ENCODE measurements at regions not wholly inside any gene's neighbourhood (a gene's known extent, or its start where the extent isn't known, plus 50 kb on each side); places are given as distances from the start of the nearest gene placed in this dataset.

GRCh38 chr2:223439184-223439583 is 163.0 kb downstream of the SCG2 start:
- TF ChIP-seq POLR2AphosphoS5 (IDR thresholded peaks at IDR 0.05) (no peak), POLR2A (IDR thresholded peaks at IDR 0.05) (no peak)
- TF ChIP-seq, protein P1, sequence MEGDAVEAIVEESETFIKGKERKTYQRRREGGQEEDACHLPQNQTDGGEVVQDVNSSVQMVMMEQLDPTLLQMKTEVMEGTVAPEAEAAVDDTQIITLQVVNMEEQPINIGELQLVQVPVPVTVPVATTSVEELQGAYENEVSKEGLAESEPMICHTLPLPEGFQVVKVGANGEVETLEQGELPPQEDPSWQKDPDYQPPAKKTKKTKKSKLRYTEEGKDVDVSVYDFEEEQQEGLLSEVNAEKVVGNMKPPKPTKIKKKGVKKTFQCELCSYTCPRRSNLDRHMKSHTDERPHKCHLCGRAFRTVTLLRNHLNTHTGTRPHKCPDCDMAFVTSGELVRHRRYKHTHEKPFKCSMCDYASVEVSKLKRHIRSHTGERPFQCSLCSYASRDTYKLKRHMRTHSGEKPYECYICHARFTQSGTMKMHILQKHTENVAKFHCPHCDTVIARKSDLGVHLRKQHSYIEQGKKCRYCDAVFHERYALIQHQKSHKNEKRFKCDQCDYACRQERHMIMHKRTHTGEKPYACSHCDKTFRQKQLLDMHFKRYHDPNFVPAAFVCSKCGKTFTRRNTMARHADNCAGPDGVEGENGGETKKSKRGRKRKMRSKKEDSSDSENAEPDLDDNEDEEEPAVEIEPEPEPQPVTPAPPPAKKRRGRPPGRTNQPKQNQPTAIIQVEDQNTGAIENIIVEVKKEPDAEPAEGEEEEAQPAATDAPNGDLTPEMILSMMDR (IDR thresholded peaks at IDR 0.05), result no peak

Data from breast epithelium (tissue), 3 donors.